Prostate gland (tissue), 2 donors: ENCODE measurements at regions not wholly inside any gene's neighbourhood (a gene's known extent, or its start where the extent isn't known, plus 50 kb on each side); places are given as distances from the start of the nearest gene placed in this dataset.

Experiments
- DNase-seq: peaks from one replicate; pipeline ENCODE4 v3.0.0-alpha.2; 2019; ENCODE audit warnings: low spot score
- H3K27ac ChIP-seq, 2 donors: fragments of 200-600 bp; sonication (generic); 2 replicates each; pipeline ENCODE4 v1.5.1; 2017 to 2019
- H3K27me3 ChIP-seq: fragments of 200-600 bp; sonication (generic); replicated peaks from 2 replicates; pipeline ENCODE4 v1.5.1; 2019; ENCODE audit not compliant: insufficient read depth
- H3K36me3 ChIP-seq, 2 donors: fragments of 200-600 bp; sonication (generic); 1 replicate in 1 of 2; 2 replicates in 1 of 2; pipeline versions ENCODE4 v1.5.1 to v1.8.1; 2017 to 2019
- H3K4me1 ChIP-seq: fragments of 200-600 bp; sonication (generic); replicated peaks from 2 replicates; pipeline ENCODE4 v1.5.1; 2019
- H3K4me3 ChIP-seq, 2 donors: fragments of 200-600 bp; sonication (generic); 2 replicates each; pipeline ENCODE4 v1.5.1; 2017 to 2019
- H3K9me3 ChIP-seq: fragments of 200-600 bp; sonication (generic); 2 replicates; pipeline ENCODE4 v1.5.1; 2017
- POLR2A ChIP-seq: fragments of 450-650 bp; IDR thresholded peaks from one replicate; pipeline ENCODE4 v1.6.1; 2016; ENCODE audit warnings: antibody characterized with exemption, mild to moderate bottlenecking
- POLR2AphosphoS5 ChIP-seq: sonication (generic); formaldehyde crosslinking; IDR thresholded peaks from one replicate; pipeline ENCODE4 v1.6.1; 2017; ENCODE audit warnings: antibody characterized with exemption
- WGBS: methylation state at CpG from one replicate; pipeline ENCODE4 v1.1.5; 2018; 5-methylcytosine and 5-hydroxymethylcytosine counted together
- intact Hi-C: fragments of 100-400 bp; cut with DNase I; formaldehyde crosslinking; loops from one replicate; pipeline ENCODE4 v1.14.2; 2022
- TF ChIP-seq, protein P1 (sequence below), 4 experiments: fragments of 200-600 bp in 2 of 4; fragments of 450-650 bp in 2 of 4; sonication (generic) in 2 of 4; IDR thresholded peaks; 1 replicate in 3 of 4; 2 replicates in 1 of 4; pipeline ENCODE4 v1.5.1; 2016 to 2019; ENCODE audit warnings: antibody characterized with exemption in 4 of 4, mild to moderate bottlenecking in 2 of 4, moderate library complexity in 2 of 4

DNA sequence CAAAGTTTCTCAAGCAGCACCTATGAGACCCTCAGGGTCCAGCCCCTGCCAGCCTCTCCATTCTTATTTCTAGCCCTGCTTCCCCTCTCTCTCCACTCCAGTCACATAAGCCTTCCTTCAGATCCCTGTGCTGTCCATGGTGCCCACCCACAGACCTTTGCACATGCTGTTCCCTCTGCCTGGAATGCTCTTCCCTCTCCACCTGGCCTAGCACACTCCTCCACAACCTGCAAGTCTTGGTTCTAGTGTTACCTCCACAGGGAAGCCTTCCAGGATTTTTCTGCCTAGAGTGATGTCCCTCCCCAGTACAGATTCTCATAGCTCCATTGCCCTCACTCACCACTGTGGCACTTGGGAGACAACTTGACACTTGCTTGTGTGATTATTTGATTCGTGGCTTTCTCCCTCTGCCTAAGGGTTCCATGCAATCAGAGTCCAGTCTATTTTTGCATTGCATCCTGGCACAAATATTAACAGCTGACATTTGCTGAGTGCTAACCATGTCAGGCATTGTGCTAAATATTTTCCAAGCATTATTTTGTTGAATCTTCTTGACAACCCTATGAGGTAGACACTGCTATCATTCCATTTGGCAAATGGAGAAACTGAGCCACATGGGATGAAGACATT is 127.3 kb downstream of the SYF2 start:
- 50% methylated on average over 1 of the region's 1 CpG for WGBS
- Histone ChIP-seq H3K36me3 (no peaks in the 10 kb centered on the region), H3K9me3 (no peaks in the 10 kb centered on the region), H3K4me1 (no peaks in the 10 kb centered on the region), H3K27me3 (peaks cover 4% of the 10 kb centered on the region), H3K27ac (no peak overlapping the region), H3K4me3 (no peak overlapping the region)
- DNase-seq, result no peak
- intact Hi-C loops, result loop anchor here (5.0 kb wide), 1 partner anchor 258 kb away; no protein-coding TSS in a partner anchor
- TF ChIP-seq POLR2A (no peak), POLR2AphosphoS5 (no peak)
- TF ChIP-seq, protein P1, sequence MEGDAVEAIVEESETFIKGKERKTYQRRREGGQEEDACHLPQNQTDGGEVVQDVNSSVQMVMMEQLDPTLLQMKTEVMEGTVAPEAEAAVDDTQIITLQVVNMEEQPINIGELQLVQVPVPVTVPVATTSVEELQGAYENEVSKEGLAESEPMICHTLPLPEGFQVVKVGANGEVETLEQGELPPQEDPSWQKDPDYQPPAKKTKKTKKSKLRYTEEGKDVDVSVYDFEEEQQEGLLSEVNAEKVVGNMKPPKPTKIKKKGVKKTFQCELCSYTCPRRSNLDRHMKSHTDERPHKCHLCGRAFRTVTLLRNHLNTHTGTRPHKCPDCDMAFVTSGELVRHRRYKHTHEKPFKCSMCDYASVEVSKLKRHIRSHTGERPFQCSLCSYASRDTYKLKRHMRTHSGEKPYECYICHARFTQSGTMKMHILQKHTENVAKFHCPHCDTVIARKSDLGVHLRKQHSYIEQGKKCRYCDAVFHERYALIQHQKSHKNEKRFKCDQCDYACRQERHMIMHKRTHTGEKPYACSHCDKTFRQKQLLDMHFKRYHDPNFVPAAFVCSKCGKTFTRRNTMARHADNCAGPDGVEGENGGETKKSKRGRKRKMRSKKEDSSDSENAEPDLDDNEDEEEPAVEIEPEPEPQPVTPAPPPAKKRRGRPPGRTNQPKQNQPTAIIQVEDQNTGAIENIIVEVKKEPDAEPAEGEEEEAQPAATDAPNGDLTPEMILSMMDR (IDR thresholded peaks at IDR 0.05), result no peak

DNA sequence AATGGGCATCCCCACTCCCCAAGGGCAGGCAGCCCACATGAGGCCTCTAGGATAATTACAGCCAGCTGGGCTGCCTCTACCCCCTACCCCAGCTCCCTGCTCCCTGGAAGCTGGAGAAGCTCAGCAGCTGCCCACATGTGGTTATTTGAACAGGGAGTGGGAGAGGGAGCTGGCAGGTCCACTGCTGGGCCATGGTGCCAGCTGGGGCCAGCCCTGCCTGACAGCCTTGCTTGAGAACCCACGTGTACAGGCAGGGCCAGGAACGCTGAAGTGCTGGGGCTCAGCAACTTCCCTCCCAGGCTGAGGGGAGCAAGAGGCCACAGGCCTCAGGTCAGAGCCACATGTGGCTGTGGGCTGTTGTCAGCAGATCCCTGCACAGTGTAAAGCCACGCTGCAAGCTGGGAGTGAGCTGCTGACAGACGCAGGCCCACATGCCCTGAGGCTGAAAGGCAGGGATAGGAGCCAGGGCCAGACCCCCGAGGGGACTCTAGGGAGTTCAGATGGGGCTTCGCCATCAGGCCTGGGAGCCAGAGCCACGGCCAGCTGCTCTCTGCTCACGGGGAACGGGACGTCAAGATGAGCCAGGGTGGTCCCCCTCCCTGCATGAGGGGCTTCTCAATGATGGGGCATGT is 129.0 kb downstream of the SYF2 start:
- WGBS, result 56% methylated on average over 10 of the region's 10 CpGs
- H3K9me3 ChIP-seq, result no peaks in the 10 kb centered on the region
- H3K4me3 ChIP-seq, result no peak overlapping the region
- H3K36me3 ChIP-seq, result no peaks in the 10 kb centered on the region
- no peak for DNase-seq
- H3K27ac ChIP-seq, result no peak overlapping the region
- intact Hi-C loops, result loop anchor here (5.0 kb wide), 1 partner anchor 256 kb away; no protein-coding TSS in a partner anchor
- TF ChIP-seq, protein P1 (IDR thresholded peaks at IDR 0.05), result no peak
- TF ChIP-seq POLR2A (no peak), POLR2AphosphoS5 (no peak)
- H3K4me1 ChIP-seq, result no peaks in the 10 kb centered on the region
- H3K27me3 ChIP-seq, result peaks cover 4% of the 10 kb centered on the region

DNA sequence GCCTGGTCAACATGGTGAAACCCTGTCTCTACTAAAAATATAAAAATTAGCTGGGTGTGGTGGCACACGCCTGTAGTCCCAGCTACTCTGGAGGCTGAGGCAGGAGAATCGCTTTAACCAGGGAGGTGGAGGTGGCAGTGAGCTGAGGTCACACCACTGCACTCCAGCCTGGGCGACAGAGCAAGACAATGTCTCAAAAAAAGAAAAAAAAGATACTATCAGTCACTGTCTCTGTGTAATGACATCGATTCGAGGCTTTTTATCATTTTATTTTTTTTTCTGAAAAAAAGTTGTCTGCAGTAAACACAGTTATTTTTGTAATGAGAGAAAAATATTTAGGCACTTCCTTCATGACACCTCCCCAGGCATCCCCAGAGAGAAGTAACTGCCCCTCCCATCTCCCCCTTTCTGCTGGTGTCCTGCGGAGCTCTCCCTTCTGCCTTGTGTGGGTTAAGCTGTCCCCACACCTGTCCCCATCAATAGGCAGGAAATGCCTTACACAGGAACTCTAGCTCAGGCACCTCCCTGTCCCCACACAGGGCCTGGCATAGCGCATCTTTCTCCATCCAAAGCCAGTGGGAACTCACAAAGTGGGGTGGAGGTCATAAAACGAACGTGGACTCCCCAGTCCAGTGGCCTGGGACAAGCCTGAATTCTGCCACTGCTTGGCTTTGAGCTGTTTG is 132.0 kb downstream of the SYF2 start:
- 90% methylated on average over 9 of the region's 9 CpGs for WGBS
- no peaks in the 10 kb centered on the region for H3K9me3 ChIP-seq
- H3K4me1 ChIP-seq, result no peaks in the 10 kb centered on the region
- H3K27me3 ChIP-seq, result no peaks in the 10 kb centered on the region
- no peak for DNase-seq
- H3K4me3 ChIP-seq, result no peak overlapping the region
- TF ChIP-seq, protein P1 (IDR thresholded peaks at IDR 0.05), result no peak
- TF ChIP-seq POLR2A (no peak), POLR2AphosphoS5 (no peak)
- intact Hi-C loops, result loop anchor here (5.0 kb wide), 1 partner anchor 253 kb away; no protein-coding TSS in a partner anchor
- no peaks in the 10 kb centered on the region for H3K36me3 ChIP-seq
- no peak overlapping the region for H3K27ac ChIP-seq

DNA sequence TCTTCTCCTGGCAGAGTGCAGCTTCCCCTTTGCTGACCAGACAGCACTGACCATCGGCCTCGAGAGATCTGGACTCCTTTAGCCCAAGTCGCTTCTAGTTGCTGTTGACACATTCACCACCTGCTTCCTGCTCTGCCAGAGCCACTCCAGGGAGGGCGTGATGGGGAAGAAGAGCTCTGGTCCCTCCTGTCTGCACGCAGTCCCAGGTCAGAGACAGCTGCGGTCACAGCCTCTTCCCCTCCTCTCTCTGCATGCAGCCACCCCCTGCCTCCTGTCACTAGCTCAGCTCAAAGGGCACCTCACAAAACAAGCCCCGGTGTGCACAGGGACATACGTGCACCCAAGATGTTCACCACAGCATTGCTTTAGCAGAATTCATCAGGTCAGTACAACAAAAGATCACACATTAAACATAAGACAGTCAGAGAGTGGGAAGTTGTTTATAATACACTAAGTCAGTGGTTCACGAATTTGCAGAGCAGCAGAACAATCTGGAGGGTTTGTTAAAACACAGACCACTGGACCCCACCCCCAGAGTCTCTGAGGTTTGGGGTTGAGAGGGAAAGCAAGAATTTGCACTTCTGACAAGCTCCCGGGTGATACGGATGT is 132.9 kb downstream of the SYF2 start:
- H3K27me3 ChIP-seq, result no peaks in the 10 kb centered on the region
- H3K36me3 ChIP-seq, result no peaks in the 10 kb centered on the region
- no peaks in the 10 kb centered on the region for H3K9me3 ChIP-seq
- intact Hi-C loops, result no loop called here
- 38% methylated on average over 11 of the region's 11 CpGs for WGBS
- TF ChIP-seq POLR2AphosphoS5 (no peak), POLR2A (no peak)
- TF ChIP-seq, protein P1 (IDR thresholded peaks at IDR 0.05), result no peak
- no peaks in the 10 kb centered on the region for H3K4me1 ChIP-seq
- DNase-seq, result no peak
- no peak overlapping the region for H3K4me3 ChIP-seq
- no peak overlapping the region for H3K27ac ChIP-seq
